Hepatocyte (in vitro differentiated cells): ENCODE measurements at regions not wholly inside any gene's neighbourhood (a gene's known extent, or its start where the extent isn't known, plus 50 kb on each side); places are given as distances from the start of the nearest gene placed in this dataset.

Source experiments
- DNase-seq: peaks from one replicate; pipeline ENCODE4 v3.0.0-alpha.2; 2016; ENCODE audit warnings: low spot score
- H2AFZ ChIP-seq: fragments of 200-600 bp; sonication (generic); 2 replicates; pipeline ENCODE4 v1.6.0; 2016; ENCODE audit warnings: antibody characterized with exemption, mild to moderate bottlenecking
- H3K27ac ChIP-seq: fragments of 200-600 bp; sonication (generic); 2 replicates; pipeline ENCODE4 v1.5.1; 2016; ENCODE audit warnings: mild to moderate bottlenecking
- H3K27me3 ChIP-seq: fragments of 200-600 bp; sonication (generic); 2 replicates; pipeline ENCODE4 v1.6.1; 2016
- H3K36me3 ChIP-seq: fragments of 200-600 bp; sonication (generic); replicated peaks from 2 replicates; pipeline ENCODE4 v1.5.1; 2016; ENCODE audit warnings: low read depth; ENCODE audit not compliant: insufficient read depth
- H3K4me1 ChIP-seq: fragments of 200-600 bp; sonication (generic); 2 replicates; pipeline ENCODE4 v1.5.1; 2016; ENCODE audit warnings: mild to moderate bottlenecking, moderate library complexity; ENCODE audit not compliant: insufficient read depth
- H3K4me2 ChIP-seq: fragments of 200-600 bp; sonication (generic); 2 replicates; pipeline ENCODE4 v1.6.0; 2016
- H3K4me3 ChIP-seq: fragments of 200-600 bp; sonication (generic); 2 replicates; pipeline ENCODE4 v1.5.1; 2016; ENCODE audit warnings: mild to moderate bottlenecking
- H3K79me2 ChIP-seq: fragments of 200-600 bp; sonication (generic); 2 replicates; pipeline ENCODE4 v1.6.0; 2017; ENCODE audit warnings: mild to moderate bottlenecking
- H3K9me2 ChIP-seq: fragments of 200-600 bp; sonication (generic); replicated peaks from 2 replicates; pipeline ENCODE4 v1.6.0; 2017; ENCODE audit warnings: mild to moderate bottlenecking; ENCODE audit not compliant: insufficient read depth
- H3K9me3 ChIP-seq: fragments of 200-600 bp; sonication (generic); 2 replicates; pipeline ENCODE4 v1.5.1; 2016; ENCODE audit warnings: low read depth, mild to moderate bottlenecking
- H4K20me1 ChIP-seq: fragments of 200-600 bp; sonication (generic); 2 replicates; pipeline ENCODE4 v1.6.0; 2016; ENCODE audit warnings: mild to moderate bottlenecking; ENCODE audit not compliant: insufficient read depth, poor library complexity, severe bottlenecking
- CTCF ChIP-seq: fragments of 200-600 bp; sonication (generic); IDR thresholded peaks from 2 replicates; pipeline ENCODE4 v1.5.1; 2016; ENCODE audit warnings: antibody characterized with exemption, mild to moderate bottlenecking; ENCODE audit not compliant: poor library complexity
- EZH2 ChIP-seq: fragments of 200-600 bp; sonication (generic); IDR thresholded peaks from 2 replicates; pipeline ENCODE4 v1.6.1; 2016; ENCODE audit warnings: antibody characterized with exemption, mild to moderate bottlenecking, borderline replicate concordance
- EZH2phosphoT487 ChIP-seq: fragments of 200-600 bp; sonication (generic); IDR thresholded peaks from one replicate; pipeline ENCODE4 v1.6.1; 2018; ENCODE audit warnings: antibody characterized with exemption, mild to moderate bottlenecking, low read depth, moderate library complexity; ENCODE audit not compliant: unreplicated experiment, severe bottlenecking
- WGBS: methylation state at CpG from one replicate; pipeline ENCODE4 v1.1.6; 2016; ENCODE audit warnings: low lambda C conversion rate; ENCODE audit errors: missing lambda C conversion rate; 5-methylcytosine and 5-hydroxymethylcytosine counted together

GRCh38 chr7:1341361-1342089, 108.9 kb downstream of the UNCX start:
- no peaks in the 10 kb centered on the region for H3K36me3 ChIP-seq

GRCh38 chr7:1342090-1342640, 109.5 kb downstream of the UNCX start:
- Histone ChIP-seq H3K4me2 (no peak overlapping the region), H3K27me3 (peaks cover 3% of the 10 kb centered on the region), H3K4me1 (no peaks in the 10 kb centered on the region), H3K36me3 (no peaks in the 10 kb centered on the region), H2AFZ (no peak overlapping the region), H3K27ac (no peak overlapping the region), H3K9me3 (no peaks in the 10 kb centered on the region), H3K9me2 (no peaks in the 10 kb centered on the region), H3K79me2 (no peaks in the 10 kb centered on the region), H3K4me3 (no peak overlapping the region), H4K20me1 (no peaks in the 10 kb centered on the region)
- DNase-seq: no peak
- WGBS: 93% methylated on average over 5 of the region's 12 CpGs
- TF ChIP-seq EZH2 (no peak), EZH2phosphoT487 (no peak), CTCF (no peak)

More at GRCh38 chr7:1341361-1342089, 108.9 kb downstream of the UNCX start:
- Histone ChIP-seq H3K27ac (no peak overlapping the region), H3K9me3 (no peaks in the 10 kb centered on the region), H3K27me3 (peaks cover 3% of the 10 kb centered on the region), H3K4me1 (no peaks in the 10 kb centered on the region), H3K4me3 (no peak overlapping the region), H3K4me2 (no peak overlapping the region), H4K20me1 (no peaks in the 10 kb centered on the region), H3K79me2 (no peaks in the 10 kb centered on the region), H3K9me2 (no peaks in the 10 kb centered on the region), H2AFZ (no peak overlapping the region)
- 93% methylated on average over 13 of the region's 20 CpGs for WGBS
- TF ChIP-seq CTCF (no peak), EZH2phosphoT487 (no peak), EZH2 (no peak)
- DNase-seq: no peak

GRCh38 chr7:1343551-1343950, 110.9 kb downstream of the UNCX start:
- H3K27me3 ChIP-seq: peaks cover 3% of the 10 kb centered on the region
- no peak for DNase-seq
- no peaks in the 10 kb centered on the region for H3K9me3 ChIP-seq
- no peaks in the 10 kb centered on the region for H3K9me2 ChIP-seq
- no peaks in the 10 kb centered on the region for H4K20me1 ChIP-seq
- no peak overlapping the region for H3K4me2 ChIP-seq
- no peak overlapping the region for H2AFZ ChIP-seq
- TF ChIP-seq EZH2phosphoT487 (no peak), CTCF (no peak), EZH2 (no peak)
- 93% methylated on average over 10 of the region's 10 CpGs for WGBS
- H3K79me2 ChIP-seq: no peaks in the 10 kb centered on the region
- no peak overlapping the region for H3K4me3 ChIP-seq
- H3K4me1 ChIP-seq: no peaks in the 10 kb centered on the region
- H3K36me3 ChIP-seq: no peaks in the 10 kb centered on the region
- H3K27ac ChIP-seq: no peak overlapping the region
